PFSK-1 (cell line): ENCODE measurements at regions not wholly inside any gene's neighbourhood (a gene's known extent, or its start where the extent isn't known, plus 50 kb on each side); places are given as distances from the start of the nearest gene placed in this dataset.

Source experiments
- POLR2AphosphoS5 ChIP-seq: IDR thresholded peaks from 2 replicates; pipeline ENCODE4 v1.6.1; 2012; ENCODE audit warnings: low read depth, mild to moderate bottlenecking, control low read depth, low read length, moderate library complexity
- REST ChIP-seq, 2 experiments: IDR thresholded peaks; 2 replicates each; pipeline versions ENCODE4 v1.6.1 to v1.8.0; 2011 to 2012; ENCODE audit warnings: low read depth in 2 of 2, low read length in 2 of 2, control low read depth in 1 of 2, inconsistent platforms in 1 of 2, mild to moderate bottlenecking in 1 of 2, moderate library complexity in 1 of 2; ENCODE audit not compliant: insufficient read depth in 1 of 2
- SIN3A ChIP-seq: IDR thresholded peaks from 2 replicates; pipeline ENCODE4 v1.6.1; 2012; ENCODE audit warnings: mild to moderate bottlenecking, low read length, moderate library complexity, borderline replicate concordance; ENCODE audit not compliant: insufficient read depth

GRCh38 chr2:176399074-176399598 lies 129.9 kb downstream of the MTX2 start:
- no peak for TF ChIP-seq SIN3A
- TF ChIP-seq REST (IDR thresholded peaks at IDR 0.05; ENCODE audit: insufficient read depth in 1 of 2, low read depth in 2 of 2, low read length in 2 of 2) = no peak
- no peak for TF ChIP-seq POLR2AphosphoS5
